Epithelial cell of esophagus (primary cell): ENCODE measurements at regions not wholly inside any gene's neighbourhood (a gene's known extent, or its start where the extent isn't known, plus 50 kb on each side); places are given as distances from the start of the nearest gene placed in this dataset.
"Not testable (repeated sequence)": the region's sequence is repeated elsewhere in the genome, so short reads cannot be mapped to it uniquely, and the experiment has no call there.

Source experiments
- DNase-seq: peaks from one replicate; pipeline ENCODE4 v3.0.0; 2010; ENCODE audit warnings: low read depth
- H3K4me3 ChIP-seq: 2 replicates; pipeline ENCODE4 v1.5.1; 2011; ENCODE audit warnings: mild to moderate bottlenecking, low read length, control low read depth
- TF ChIP-seq, protein P1 (sequence below): IDR thresholded peaks from 2 replicates; pipeline ENCODE4 v1.5.1; 2011; ENCODE audit warnings: low read depth, mild to moderate bottlenecking, low read length, control low read depth, inconsistent platforms; ENCODE audit not compliant: insufficient read depth; ENCODE audit errors: missing control alignments

DNA sequence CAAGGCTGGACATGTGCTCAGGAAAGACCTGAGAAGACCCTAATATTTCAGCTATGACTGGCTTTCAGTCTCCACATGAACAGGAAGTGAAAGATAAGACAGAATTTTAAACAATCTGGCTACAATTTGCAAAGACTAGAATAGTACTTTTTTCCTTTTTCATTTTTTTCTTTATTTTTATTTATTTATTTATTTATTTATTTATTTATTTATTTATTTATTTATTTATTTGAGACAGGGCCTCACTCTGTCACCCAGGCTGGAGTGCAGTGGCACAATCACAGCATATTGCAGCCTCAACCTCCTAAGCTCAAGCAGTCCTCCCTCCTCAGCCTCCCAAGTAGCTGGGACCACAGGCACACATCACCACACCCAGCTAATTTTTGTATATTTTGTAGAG, 61.1 kb upstream of the PHF6 start:
- not testable (repeated sequence) for H3K4me3 ChIP-seq, DNase-seq

- TF ChIP-seq, protein P1, sequence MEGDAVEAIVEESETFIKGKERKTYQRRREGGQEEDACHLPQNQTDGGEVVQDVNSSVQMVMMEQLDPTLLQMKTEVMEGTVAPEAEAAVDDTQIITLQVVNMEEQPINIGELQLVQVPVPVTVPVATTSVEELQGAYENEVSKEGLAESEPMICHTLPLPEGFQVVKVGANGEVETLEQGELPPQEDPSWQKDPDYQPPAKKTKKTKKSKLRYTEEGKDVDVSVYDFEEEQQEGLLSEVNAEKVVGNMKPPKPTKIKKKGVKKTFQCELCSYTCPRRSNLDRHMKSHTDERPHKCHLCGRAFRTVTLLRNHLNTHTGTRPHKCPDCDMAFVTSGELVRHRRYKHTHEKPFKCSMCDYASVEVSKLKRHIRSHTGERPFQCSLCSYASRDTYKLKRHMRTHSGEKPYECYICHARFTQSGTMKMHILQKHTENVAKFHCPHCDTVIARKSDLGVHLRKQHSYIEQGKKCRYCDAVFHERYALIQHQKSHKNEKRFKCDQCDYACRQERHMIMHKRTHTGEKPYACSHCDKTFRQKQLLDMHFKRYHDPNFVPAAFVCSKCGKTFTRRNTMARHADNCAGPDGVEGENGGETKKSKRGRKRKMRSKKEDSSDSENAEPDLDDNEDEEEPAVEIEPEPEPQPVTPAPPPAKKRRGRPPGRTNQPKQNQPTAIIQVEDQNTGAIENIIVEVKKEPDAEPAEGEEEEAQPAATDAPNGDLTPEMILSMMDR, result no peak
- no peak overlapping the region for H3K4me3 ChIP-seq
- DNase-seq, result no peak
Measured at GRCh38 chrX:134313418-134313817, 59.7 kb upstream of the PHF6 start.

GRCh38 chrX:134315866-134316265, 57.2 kb upstream of the PHF6 start:
- no peak overlapping the region for H3K4me3 ChIP-seq
- TF ChIP-seq, protein P1, result no peak
- peak; percentile 66 for DNase-seq
